ENCODE measurements at regions not wholly inside any gene's neighbourhood (a gene's known extent, or its start where the extent isn't known, plus 50 kb on each side); places are given as distances from the start of the nearest gene placed in this dataset.
"Not testable (repeated sequence)": the region's sequence is repeated elsewhere in the genome, so short reads cannot be mapped to it uniquely, and the experiment has no call there.

DNA sequence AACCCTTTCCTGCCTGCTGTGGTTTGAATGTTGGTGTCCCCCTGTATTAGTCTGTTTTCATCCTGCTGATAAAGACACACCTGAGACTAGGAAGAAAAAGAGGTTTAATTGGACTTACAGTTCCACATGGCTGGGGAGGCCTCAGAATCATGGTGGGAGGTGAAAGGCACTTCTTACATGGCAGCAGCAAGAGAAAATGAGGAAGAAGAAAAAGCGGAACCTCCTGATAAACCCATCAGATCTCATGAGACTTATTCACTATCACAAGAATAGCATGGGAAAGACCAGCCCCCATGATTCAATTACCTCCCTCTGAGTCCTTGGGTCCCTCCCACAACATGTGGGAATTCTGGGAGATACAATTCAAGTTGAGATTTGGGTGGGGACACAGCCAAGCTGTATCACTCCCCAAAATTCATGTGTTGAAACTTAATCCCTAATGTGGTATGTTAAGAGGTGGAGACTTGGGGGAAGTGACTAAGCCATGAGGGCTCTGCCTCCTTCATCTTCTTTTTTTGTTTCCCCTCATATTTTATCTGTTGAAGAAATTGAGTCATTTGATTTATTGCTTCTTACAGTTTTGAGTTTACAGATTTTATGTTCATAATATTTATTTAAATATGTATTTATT is 64.9 kb upstream of the SYNCRIP start:
- not testable (repeated sequence) for DNase-seq

- no peak for DNase-seq
These were observed 63.6 kb upstream of the SYNCRIP start for GRCh38 chr6:85706272-85706671.

DNA sequence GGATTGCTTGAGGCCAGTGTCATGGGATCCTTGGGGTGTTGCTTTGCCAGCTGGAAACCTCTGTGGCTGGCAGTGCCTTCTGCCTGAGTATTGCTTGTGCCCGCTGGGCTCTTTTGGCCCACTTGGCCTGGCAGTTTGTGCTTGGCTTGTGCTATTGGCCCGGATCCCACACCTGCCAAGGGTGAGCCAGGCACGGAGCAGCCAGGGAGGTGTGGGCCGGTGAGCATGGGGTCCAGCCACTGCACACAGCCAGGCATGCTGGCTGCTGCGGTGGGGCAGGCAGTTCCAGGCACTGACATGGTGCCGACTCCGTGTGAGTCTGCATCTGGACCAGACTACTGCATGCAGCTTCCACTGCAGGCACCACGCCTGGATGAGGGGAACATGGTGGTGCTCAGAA is 62.5 kb upstream of the SYNCRIP start:
- DNase-seq, result no peak

DNA sequence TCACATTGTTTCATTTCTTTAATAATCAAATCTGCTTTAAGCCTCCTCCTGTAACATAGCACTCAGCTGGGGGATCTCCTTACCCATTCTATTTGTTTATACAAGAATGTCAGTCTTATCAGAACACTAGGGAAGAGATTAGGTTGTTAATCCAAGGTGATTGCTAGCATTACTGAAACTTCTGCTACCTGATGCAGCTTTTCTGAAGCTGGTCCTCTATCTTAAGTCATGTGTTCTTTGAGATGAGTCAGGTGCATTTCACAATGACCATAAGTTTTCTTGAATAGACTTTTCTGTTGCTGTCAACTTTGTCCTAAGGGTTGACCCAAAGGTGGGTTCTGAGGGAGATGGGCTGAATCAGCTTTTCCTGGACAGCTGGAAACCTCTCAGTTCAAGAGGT is 60.7 kb upstream of the SYNCRIP start:
- DNase-seq, result peak; percentile 39

Measured in NCI-H226 (cell line).